ENCODE measurements at regions not wholly inside any gene's neighbourhood (a gene's known extent, or its start where the extent isn't known, plus 50 kb on each side); places are given as distances from the start of the nearest gene placed in this dataset.

- ATAC-seq (ENCODE audit: poor library complexity) (no peak), DNase-seq (no peak)
- ChIA-PET CTCF (no interaction called here), POLR2A (no interaction called here)
- Mint-ChIP-seq H3K27me3 (no peaks in the 10 kb centered on the region), H3K9me3 (peaks cover 3% of the 10 kb centered on the region), H3K27ac (no peak overlapping the region), H3K36me3 (ENCODE audit: low read depth) (no peaks in the 10 kb centered on the region), H3K4me1 (ENCODE audit: low read depth) (no peaks in the 10 kb centered on the region), H3K4me3 (no peak overlapping the region)
- intact Hi-C loops (cut with DNase I, micrococcal nuclease): no loop called here
- Histone ChIP-seq H3K27ac (ENCODE audit: low read depth in 1 of 2, low read length in 2 of 2) (no peak overlapping the region), H3K36me3 (ENCODE audit: insufficient read depth, low read length) (no peaks in the 10 kb centered on the region), H3K27me3 (ENCODE audit: control insufficient read depth in 1 of 2, insufficient read depth in 2 of 2, low read length in 2 of 2) (no peaks in the 10 kb centered on the region), H3K4me3 (ENCODE audit: low read length) (no peak overlapping the region), H3K4me1 (ENCODE audit: insufficient read depth, low read length) (no peaks in the 10 kb centered on the region), H3K9me3 (ENCODE audit: control insufficient read depth in 1 of 2, insufficient read depth in 1 of 2, low read length in 2 of 2) (peaks cover 7% of the 10 kb centered on the region in 2 experiments)
- TF ChIP-seq, protein P1, sequence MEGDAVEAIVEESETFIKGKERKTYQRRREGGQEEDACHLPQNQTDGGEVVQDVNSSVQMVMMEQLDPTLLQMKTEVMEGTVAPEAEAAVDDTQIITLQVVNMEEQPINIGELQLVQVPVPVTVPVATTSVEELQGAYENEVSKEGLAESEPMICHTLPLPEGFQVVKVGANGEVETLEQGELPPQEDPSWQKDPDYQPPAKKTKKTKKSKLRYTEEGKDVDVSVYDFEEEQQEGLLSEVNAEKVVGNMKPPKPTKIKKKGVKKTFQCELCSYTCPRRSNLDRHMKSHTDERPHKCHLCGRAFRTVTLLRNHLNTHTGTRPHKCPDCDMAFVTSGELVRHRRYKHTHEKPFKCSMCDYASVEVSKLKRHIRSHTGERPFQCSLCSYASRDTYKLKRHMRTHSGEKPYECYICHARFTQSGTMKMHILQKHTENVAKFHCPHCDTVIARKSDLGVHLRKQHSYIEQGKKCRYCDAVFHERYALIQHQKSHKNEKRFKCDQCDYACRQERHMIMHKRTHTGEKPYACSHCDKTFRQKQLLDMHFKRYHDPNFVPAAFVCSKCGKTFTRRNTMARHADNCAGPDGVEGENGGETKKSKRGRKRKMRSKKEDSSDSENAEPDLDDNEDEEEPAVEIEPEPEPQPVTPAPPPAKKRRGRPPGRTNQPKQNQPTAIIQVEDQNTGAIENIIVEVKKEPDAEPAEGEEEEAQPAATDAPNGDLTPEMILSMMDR (IDR thresholded peaks at IDR 0.05): no peak
Measured at GRCh38 chr6:85314586-85314985, 135.3 kb upstream of the NT5E start.

- no peaks in the 10 kb centered on the region for H3K4me1 ChIP-seq (ENCODE audit: insufficient read depth, low read length)
- no peaks in the 10 kb centered on the region for H3K4me1 Mint-ChIP-seq (ENCODE audit: low read depth)
- POLR2A ChIA-PET: no interaction called here
- DNase-seq (no peak), ATAC-seq (ENCODE audit: poor library complexity) (no peak)
- peaks cover 6% of the 10 kb centered on the region for H3K27me3 Mint-ChIP-seq
- no peaks in the 10 kb centered on the region for H3K9me3 Mint-ChIP-seq
- intact Hi-C loops (cut with DNase I, micrococcal nuclease): no loop called here
- TF ChIP-seq, protein P1 (IDR thresholded peaks at IDR 0.05): no peak
- H3K27ac ChIP-seq (ENCODE audit: low read depth in 1 of 2, low read length in 2 of 2): no peak overlapping the region
- no peaks in the 10 kb centered on the region for H3K36me3 ChIP-seq (ENCODE audit: insufficient read depth, low read length)
- H3K9me3 ChIP-seq (ENCODE audit: control insufficient read depth in 1 of 2, insufficient read depth in 1 of 2, low read length in 2 of 2): no peaks in the 10 kb centered on the region
- H3K27me3 ChIP-seq (ENCODE audit: control insufficient read depth in 1 of 2, insufficient read depth in 2 of 2, low read length in 2 of 2): no peaks in the 10 kb centered on the region
- CTCF ChIA-PET: no interaction called here
- no peaks in the 10 kb centered on the region for H3K36me3 Mint-ChIP-seq (ENCODE audit: low read depth)
- no peak overlapping the region for H3K4me3 Mint-ChIP-seq
- no peak overlapping the region for H3K4me3 ChIP-seq (ENCODE audit: low read length)
- H3K27ac Mint-ChIP-seq: no peak overlapping the region
Measured at GRCh38 chr6:85300581-85300980, 149.3 kb upstream of the NT5E start.

- peaks cover 1% of the 10 kb centered on the region for H3K27me3 Mint-ChIP-seq
- no peak for DNase-seq
- no peak overlapping the region for H3K4me3 Mint-ChIP-seq
- no peak overlapping the region for H3K27ac Mint-ChIP-seq
- TF ChIP-seq, protein P1 (IDR thresholded peaks at IDR 0.05): no peak
- H3K4me1 ChIP-seq (ENCODE audit: insufficient read depth, low read length): no peaks in the 10 kb centered on the region
- no peaks in the 10 kb centered on the region for H3K36me3 Mint-ChIP-seq (ENCODE audit: low read depth)
- no peaks in the 10 kb centered on the region for H3K27me3 ChIP-seq (ENCODE audit: control insufficient read depth in 1 of 2, insufficient read depth in 2 of 2, low read length in 2 of 2)
- CTCF ChIA-PET: no interaction called here
- H3K27ac ChIP-seq (ENCODE audit: low read depth in 1 of 2, low read length in 2 of 2): no peak overlapping the region
- intact Hi-C loops (cut with DNase I, micrococcal nuclease): no loop called here
- POLR2A ChIA-PET: no interaction called here
- no peak overlapping the region for H3K4me3 ChIP-seq (ENCODE audit: low read length)
- no peaks in the 10 kb centered on the region for H3K9me3 ChIP-seq (ENCODE audit: control insufficient read depth in 1 of 2, insufficient read depth in 1 of 2, low read length in 2 of 2)
- ATAC-seq (ENCODE audit: poor library complexity): no peak
- H3K9me3 Mint-ChIP-seq: no peaks in the 10 kb centered on the region
- H3K4me1 Mint-ChIP-seq (ENCODE audit: low read depth): no peaks in the 10 kb centered on the region
- no peaks in the 10 kb centered on the region for H3K36me3 ChIP-seq (ENCODE audit: insufficient read depth, low read length)
Measured at GRCh38 chr6:85298553-85298952, 151.3 kb upstream of the NT5E start.

All from CD4-positive, alpha-beta T cell (primary cell).